ENCODE measurements at regions not wholly inside any gene's neighbourhood (a gene's known extent, or its start where the extent isn't known, plus 50 kb on each side); places are given as distances from the start of the nearest gene placed in this dataset.

GRCh38 chr1:90851711-90852050 is 134.6 kb upstream of the BARHL2 start:
- Histone ChIP-seq H3K4me3 (peak overlapping the region; percentile 61), H3K27ac (no peak overlapping the region), H3K27me3 (no peaks in the 10 kb centered on the region), H3K9me3 (no peaks in the 10 kb centered on the region), H3K36me3 (no peaks in the 10 kb centered on the region), H3K4me1 (ENCODE audit: insufficient read depth) (no peaks in the 10 kb centered on the region)
- TF ChIP-seq EP300 (IDR thresholded peaks at IDR 0.05): no peak
- TF ChIP-seq CTCF (IDR thresholded peaks at IDR 0.05): no peak
- no peak for TF ChIP-seq POLR2A (IDR thresholded peaks at IDR 0.05)
- intact Hi-C loops (cut with DNase I): no loop called here
- 1% methylated on average over 16 to 21 of the region's 21 CpGs for WGBS, 3 donors
- no peak for DNase-seq

GRCh38 chr1:90850898-90851710 is 134.0 kb upstream of the BARHL2 start:
- Histone ChIP-seq H3K9me3 (no peaks in the 10 kb centered on the region), H3K27ac (peak overlapping the region; percentile 37 to 75), H3K4me3 (peak overlapping the region; percentile 61), H3K27me3 (no peaks in the 10 kb centered on the region), H3K36me3 (no peaks in the 10 kb centered on the region), H3K4me1 (ENCODE audit: insufficient read depth) (no peaks in the 10 kb centered on the region)
- 0% methylated on average over 50 to 79 of the region's 79 CpGs for WGBS, 3 donors
- TF ChIP-seq POLR2A (IDR thresholded peaks at IDR 0.05) (no peak), CTCF (IDR thresholded peaks at IDR 0.05) (peak; percentile 27 to 70 (median 59)), EP300 (IDR thresholded peaks at IDR 0.05) (no peak)
- intact Hi-C loops (cut with DNase I): no loop called here
- peak; percentile 82 to 90 (median 86) for DNase-seq

- peak; percentile 27 to 55 (median 33) for DNase-seq
- Histone ChIP-seq H3K36me3 (no peaks in the 10 kb centered on the region), H3K27me3 (no peaks in the 10 kb centered on the region), H3K27ac (no peak overlapping the region), H3K9me3 (no peaks in the 10 kb centered on the region), H3K4me1 (ENCODE audit: insufficient read depth) (no peaks in the 10 kb centered on the region), H3K4me3 (peak overlapping the region; percentile 61)
- WGBS, 3 donors: 6 to 12% (median 7%) methylated on average over 19 of the region's 19 CpGs
- intact Hi-C loops (cut with DNase I): no loop called here
- TF ChIP-seq EP300 (IDR thresholded peaks at IDR 0.05) (no peak), POLR2A (IDR thresholded peaks at IDR 0.05) (no peak), CTCF (IDR thresholded peaks at IDR 0.05) (no peak)
Measured at GRCh38 chr1:90850181-90850897, 133.2 kb upstream of the BARHL2 start.

GRCh38 chr1:90841473-90841872 is 124.4 kb upstream of the BARHL2 start:
- Histone ChIP-seq H3K36me3 (no peaks in the 10 kb centered on the region), H3K27me3 (no peaks in the 10 kb centered on the region), H3K4me1 (ENCODE audit: insufficient read depth) (no peaks in the 10 kb centered on the region), H3K9me3 (no peaks in the 10 kb centered on the region), H3K27ac (no peak overlapping the region), H3K4me3 (no peak overlapping the region)
- 52 to 58% (median 57%) methylated on average over 21 of the region's 21 CpGs for WGBS, 3 donors
- intact Hi-C loops (cut with DNase I): no loop called here
- TF ChIP-seq CTCF (IDR thresholded peaks at IDR 0.05) (no peak), POLR2A (IDR thresholded peaks at IDR 0.05) (no peak), EP300 (IDR thresholded peaks at IDR 0.05) (no peak)
- no peak for DNase-seq

All from ovary (tissue), 7 donors.